ENCODE measurements at regions not wholly inside any gene's neighbourhood (a gene's known extent, or its start where the extent isn't known, plus 50 kb on each side); places are given as distances from the start of the nearest gene placed in this dataset.

DNA sequence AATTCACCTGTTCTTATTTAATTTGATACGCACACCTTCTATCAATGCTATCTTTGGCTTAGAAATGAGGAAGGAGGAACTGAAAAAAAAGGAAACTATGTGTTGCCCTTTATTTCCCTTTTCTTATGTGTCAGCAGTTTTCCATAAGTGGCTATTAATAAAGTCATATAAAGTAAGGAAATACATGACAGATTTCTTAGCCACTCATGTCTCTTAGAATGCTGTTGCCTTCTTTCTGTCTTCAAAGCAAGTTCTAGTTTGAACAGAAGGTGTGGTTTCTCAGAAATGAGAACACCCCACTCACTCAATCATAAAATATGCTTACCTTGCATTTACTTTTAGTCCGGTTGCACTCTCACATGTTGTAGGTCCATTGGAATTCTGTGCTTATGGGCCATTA is 640.5 kb upstream of the GRM7 start:
- TF ChIP-seq, protein P1, sequence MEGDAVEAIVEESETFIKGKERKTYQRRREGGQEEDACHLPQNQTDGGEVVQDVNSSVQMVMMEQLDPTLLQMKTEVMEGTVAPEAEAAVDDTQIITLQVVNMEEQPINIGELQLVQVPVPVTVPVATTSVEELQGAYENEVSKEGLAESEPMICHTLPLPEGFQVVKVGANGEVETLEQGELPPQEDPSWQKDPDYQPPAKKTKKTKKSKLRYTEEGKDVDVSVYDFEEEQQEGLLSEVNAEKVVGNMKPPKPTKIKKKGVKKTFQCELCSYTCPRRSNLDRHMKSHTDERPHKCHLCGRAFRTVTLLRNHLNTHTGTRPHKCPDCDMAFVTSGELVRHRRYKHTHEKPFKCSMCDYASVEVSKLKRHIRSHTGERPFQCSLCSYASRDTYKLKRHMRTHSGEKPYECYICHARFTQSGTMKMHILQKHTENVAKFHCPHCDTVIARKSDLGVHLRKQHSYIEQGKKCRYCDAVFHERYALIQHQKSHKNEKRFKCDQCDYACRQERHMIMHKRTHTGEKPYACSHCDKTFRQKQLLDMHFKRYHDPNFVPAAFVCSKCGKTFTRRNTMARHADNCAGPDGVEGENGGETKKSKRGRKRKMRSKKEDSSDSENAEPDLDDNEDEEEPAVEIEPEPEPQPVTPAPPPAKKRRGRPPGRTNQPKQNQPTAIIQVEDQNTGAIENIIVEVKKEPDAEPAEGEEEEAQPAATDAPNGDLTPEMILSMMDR (IDR thresholded peaks at IDR 0.05; ENCODE audit: insufficient read depth, low read length), result no peak
- no peak for DNase-seq (ENCODE audit: low read depth)
- no peak overlapping the region for H3K4me3 ChIP-seq (ENCODE audit: low read depth, low read length)

- TF ChIP-seq, protein P1 (IDR thresholded peaks at IDR 0.05; ENCODE audit: insufficient read depth, low read length), result no peak
- H3K4me3 ChIP-seq (ENCODE audit: low read depth, low read length), result no peak overlapping the region
- no peak for DNase-seq (ENCODE audit: low read depth)
Measured at GRCh38 chr3:6222069-6222468, 638.8 kb upstream of the GRM7 start.

DNA sequence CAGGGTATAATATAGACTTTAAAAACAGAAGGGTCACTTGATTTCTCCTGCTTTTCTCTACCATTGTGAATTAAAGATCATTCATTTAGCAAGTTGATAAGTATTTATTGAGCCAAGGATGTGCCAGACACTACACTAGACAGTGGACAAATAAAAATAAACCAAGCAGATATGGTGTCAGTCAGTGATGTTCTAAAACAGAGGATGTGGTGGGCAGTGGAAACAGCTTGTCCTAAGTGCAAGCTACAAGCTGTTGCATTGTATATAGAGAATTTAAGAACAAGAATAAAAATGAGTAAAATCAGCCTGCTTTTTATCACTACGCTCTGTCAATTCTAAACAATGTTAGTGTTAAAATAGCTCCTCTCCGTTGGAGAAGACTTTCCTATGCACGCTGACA is 637.3 kb upstream of the GRM7 start:
- TF ChIP-seq, protein P1 (IDR thresholded peaks at IDR 0.05; ENCODE audit: insufficient read depth, low read length), result no peak
- no peak for DNase-seq (ENCODE audit: low read depth)
- no peak overlapping the region for H3K4me3 ChIP-seq (ENCODE audit: low read depth, low read length)

- TF ChIP-seq, protein P1 (IDR thresholded peaks at IDR 0.05; ENCODE audit: insufficient read depth, low read length), result no peak
- no peak for DNase-seq (ENCODE audit: low read depth)
Measured at GRCh38 chr3:6228958-6229683, 631.8 kb upstream of the GRM7 start.

GRCh38 chr3:6229778-6230410 is 631.0 kb upstream of the GRM7 start:
- TF ChIP-seq, protein P1 (IDR thresholded peaks at IDR 0.05; ENCODE audit: insufficient read depth, low read length), result no peak
- no peak for DNase-seq (ENCODE audit: low read depth)
- H3K4me3 ChIP-seq (ENCODE audit: low read depth, low read length), result no peak overlapping the region

More at GRCh38 chr3:6228958-6229683, 631.8 kb upstream of the GRM7 start:
- H3K4me3 ChIP-seq (ENCODE audit: low read depth, low read length), result no peak overlapping the region

DNA sequence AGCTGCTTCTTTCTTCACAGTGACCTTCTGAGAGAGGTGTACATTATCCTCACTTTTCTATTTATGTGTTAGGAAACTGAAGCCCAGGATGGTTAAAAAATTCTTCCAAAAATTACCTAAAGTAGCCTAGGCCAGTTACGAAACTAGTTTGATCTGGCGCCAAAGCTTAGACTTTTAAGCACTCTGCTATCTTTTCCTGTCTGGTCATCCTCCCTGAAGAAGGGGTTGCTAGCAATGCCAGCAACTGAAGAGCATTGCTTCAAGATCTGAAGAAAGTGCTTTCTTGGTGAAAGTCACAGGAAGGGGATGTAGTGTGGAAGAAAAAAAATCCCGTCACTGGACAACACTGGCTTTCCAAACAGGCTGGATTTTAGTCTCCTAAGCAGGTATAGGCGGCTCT is 618.8 kb upstream of the GRM7 start:
- no peak overlapping the region for H3K4me3 ChIP-seq (ENCODE audit: low read depth, low read length)
- DNase-seq (ENCODE audit: low read depth), result no peak
- TF ChIP-seq, protein P1 (IDR thresholded peaks at IDR 0.05; ENCODE audit: insufficient read depth, low read length), result no peak
